CD4-positive, alpha-beta T cell treated with Interferon gamma for 1 hour (primary cell): ENCODE measurements at regions not wholly inside any gene's neighbourhood (a gene's known extent, or its start where the extent isn't known, plus 50 kb on each side); places are given as distances from the start of the nearest gene placed in this dataset.

Experiments used
- DNase-seq: peaks from one replicate; pipeline ENCODE4 v3.0.0-alpha.2; 2020

DNA sequence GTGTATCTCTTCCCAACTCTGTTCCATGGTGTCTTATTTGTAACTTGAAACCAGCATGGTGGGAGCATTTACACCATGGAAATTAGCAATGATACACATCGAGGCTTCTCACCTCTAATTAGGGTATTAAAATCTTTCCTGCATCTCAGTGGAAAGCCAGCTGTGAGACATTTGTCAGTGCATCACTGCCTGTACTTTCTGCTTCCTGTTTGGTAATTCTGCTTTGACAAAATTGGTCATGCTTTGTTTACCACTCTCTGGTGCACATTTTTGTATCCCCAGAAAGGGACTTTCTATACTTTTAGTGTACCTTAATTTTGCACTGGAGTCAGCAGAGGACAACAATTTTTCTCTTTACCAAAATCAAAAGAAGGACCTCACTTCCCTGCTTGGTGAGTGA, 402.1 kb downstream of the PDCD6IP start:
- no peak for DNase-seq

- DNase-seq = no peak
Measured at GRCh38 chr3:34202975-34203374, 404.5 kb downstream of the PDCD6IP start.

- no peak for DNase-seq
Measured at GRCh38 chr3:34203386-34203785, 405.0 kb downstream of the PDCD6IP start.

- no peak for DNase-seq
Measured at GRCh38 chr3:34207002-34207401, 408.6 kb downstream of the PDCD6IP start.

- no peak for DNase-seq
Measured at GRCh38 chr3:34207806-34208205, 409.4 kb downstream of the PDCD6IP start.

DNA sequence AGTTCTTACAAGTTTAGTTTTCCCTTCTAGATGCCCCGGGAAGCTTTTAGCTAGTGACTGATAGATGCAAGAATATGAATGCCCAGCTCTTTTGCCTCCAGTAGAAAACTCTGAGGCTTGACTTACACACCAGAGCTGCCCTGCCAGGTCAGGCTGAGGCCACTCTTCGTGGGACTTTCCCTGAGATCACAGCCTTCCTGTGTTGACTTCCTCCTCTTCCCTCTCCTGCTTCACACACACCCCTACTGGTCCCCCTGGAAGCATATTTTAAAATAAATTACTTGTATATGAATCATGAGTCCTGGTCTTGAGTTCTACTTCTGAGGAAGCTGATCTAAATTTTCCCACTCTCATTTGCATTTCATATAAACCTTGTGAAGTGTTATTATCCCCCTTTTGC, 413.7 kb downstream of the PDCD6IP start:
- DNase-seq = no peak

GRCh38 chr3:34212656-34213055, 414.2 kb downstream of the PDCD6IP start:
- DNase-seq = no peak

DNA sequence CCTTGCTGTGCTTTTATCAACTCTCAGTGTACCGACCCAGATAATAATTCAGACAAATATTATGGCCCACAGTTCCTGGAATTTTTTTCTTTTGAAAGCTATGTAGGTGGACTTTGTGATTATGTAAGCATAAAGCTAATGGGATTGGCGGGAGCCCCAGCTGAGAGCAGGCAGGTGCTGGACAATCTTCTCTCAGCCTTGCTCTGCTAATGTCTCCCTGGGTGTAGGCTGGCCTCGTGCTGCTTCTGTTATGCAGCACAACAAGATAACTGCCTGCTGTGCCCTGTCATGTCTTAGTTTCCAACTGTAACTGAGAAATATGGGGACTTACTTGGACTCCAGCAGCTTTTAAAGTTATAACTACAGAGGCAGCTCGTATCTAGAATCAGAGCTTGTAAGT, 415.0 kb downstream of the PDCD6IP start:
- no peak for DNase-seq

GRCh38 chr3:34216711-34217335, 418.4 kb downstream of the PDCD6IP start:
- DNase-seq = no peak

DNA sequence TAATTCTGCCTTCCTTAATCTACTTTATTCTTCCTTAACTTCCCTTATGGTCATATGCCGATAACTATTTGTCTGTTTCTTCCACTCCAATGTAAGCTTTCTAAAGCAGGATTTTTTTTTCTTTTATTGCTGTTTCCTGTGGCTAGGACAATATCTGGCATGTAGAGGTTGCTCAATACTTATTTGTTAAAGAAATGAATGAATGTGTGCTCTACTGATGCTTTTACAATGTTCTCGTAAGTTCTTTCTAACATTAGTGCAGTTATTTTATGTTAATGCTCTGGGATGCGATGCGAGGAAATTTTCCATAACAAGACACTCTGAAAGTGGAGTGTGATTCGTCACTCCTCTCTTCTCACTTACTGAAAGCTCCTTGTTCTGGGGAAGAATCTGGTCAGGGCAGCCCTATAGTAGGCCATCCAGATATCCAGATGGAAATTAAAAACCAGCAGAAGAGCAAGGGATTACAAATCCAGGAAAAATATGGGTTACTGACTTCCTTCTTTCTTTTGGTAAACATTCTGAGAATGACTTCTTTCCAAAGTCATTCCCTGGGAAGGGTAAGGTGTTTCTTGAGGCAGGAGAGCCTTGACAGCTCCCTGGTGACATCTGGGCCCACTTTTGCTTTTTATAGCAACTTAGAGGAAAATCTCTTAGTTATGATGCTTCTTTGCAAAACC, 420.4 kb downstream of the PDCD6IP start:
- no peak for DNase-seq

- no peak for DNase-seq
Measured at GRCh38 chr3:34219556-34219955, 421.1 kb downstream of the PDCD6IP start.

GRCh38 chr3:34225821-34226366, 427.5 kb downstream of the PDCD6IP start:
- no peak for DNase-seq

DNA sequence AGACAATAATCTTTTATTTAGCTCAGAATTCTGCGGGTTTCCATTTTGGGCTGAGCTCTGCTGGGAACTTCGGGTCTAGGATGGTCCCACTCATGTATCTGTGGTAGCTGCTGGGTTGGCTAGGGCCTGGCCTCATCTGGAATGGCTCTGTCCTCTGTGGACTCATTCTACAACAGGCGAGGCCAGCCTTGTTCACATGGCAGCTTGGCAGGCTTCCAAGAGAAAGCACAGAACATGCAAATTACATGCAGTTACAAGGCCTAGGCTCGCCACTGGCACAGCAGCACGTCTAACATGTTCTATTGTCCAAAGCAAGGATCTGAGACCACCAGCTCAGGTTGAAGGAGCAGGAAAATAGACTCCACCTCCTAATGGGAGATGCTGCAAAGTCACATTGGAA, 431.4 kb downstream of the PDCD6IP start:
- no peak for DNase-seq

- no peak for DNase-seq
Measured at GRCh38 chr3:34235096-34235495, 436.7 kb downstream of the PDCD6IP start.

DNA sequence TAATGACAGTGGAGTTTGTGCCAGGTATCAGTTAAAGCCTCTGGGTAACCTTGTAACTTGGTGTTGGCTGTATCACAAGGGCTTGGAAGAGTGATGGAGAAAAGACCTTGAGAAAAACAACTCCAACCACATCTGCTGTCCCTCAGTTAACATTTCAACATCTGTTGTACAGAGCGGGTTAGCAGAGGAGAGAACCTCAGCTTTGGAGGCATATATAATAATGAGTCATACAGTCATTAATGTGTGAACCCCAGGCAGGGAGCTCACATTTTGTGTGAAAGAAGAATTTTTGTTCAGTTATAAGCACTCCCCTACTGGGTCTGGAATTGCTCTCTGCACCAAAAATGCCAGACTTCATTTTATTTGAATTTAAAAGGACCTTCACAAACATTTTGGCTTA, 439.5 kb downstream of the PDCD6IP start:
- no peak for DNase-seq

DNA sequence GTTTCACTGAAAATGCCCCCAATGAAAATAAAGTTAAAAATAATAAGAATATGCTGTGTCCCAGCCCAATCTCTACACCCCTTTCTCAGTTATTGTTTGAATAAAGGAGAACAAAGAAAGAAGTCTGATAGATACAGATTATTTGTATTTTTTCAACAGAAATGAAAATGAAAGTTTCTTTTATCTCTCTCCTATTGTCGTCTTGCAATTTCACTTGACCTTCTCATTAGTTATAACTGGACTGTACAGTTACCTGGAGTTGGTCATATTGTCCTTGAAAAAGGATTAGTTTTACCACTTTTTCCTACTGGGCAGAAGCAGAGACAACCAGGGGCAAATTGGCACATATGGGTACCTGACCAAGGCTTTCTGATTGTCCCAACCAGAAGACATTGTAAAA, 440.0 kb downstream of the PDCD6IP start:
- no peak for DNase-seq

GRCh38 chr3:34239287-34239686, 440.9 kb downstream of the PDCD6IP start:
- DNase-seq = no peak

DNA sequence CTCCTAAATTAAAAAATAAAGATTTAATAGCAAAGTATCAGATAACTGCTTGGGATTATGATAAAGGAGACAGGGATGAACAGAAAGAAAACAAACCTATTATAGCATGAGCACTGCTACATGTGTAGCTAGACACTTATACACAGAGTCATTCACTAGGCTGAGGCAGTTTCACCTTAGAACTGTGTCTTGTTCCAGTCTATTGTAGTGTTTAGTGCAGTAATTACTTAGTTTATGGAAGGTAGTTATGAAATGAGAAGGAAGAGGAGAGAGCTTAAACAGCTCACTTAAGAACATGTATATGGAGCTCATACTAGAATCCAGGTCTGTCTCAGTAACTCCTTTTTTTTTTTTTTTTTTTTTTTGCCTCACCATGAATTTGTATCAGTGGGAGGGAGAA, 441.4 kb downstream of the PDCD6IP start:
- DNase-seq = no peak

DNA sequence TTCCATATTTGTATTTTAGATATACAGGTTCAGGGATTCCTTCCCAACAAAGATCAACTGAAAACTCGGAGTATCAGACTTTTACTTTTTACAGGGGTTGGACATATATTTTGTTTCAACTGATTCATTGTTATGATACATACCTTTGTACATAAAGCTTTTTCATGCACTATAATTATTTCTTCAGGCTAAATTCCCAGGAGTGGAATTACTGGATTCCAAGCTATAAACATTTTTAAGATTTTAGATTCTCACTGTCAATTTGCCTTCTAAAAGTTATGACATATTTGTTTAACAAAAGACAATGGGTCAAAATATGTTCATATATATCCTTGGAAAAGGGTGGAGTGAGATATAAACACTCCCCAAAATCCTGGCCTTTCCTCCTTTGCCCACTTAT, 449.0 kb downstream of the PDCD6IP start:
- DNase-seq = no peak

GRCh38 chr3:34248352-34248751, 449.9 kb downstream of the PDCD6IP start:
- DNase-seq = no peak

- no peak for DNase-seq
Measured at GRCh38 chr3:34254285-34254684, 455.9 kb downstream of the PDCD6IP start.

DNA sequence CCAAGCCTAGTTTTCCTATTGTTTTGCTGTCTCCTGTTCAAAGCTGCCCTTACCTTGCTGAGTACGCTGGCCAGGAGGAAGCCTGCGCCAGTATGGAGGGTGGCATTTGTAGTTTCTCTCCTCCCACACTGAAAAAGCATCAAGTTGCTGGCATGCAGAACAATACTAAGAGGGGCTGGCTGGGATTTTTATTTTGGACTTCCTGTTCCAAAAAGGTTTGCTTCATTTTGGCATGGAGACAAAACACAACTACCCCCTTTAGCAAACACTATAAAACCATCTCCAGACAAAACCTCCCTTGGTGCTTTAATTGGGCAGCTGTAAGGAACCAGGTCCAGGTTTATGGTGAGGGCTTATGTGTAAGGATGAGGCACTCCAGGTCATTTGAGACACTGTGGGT, 457.6 kb downstream of the PDCD6IP start:
- no peak for DNase-seq

DNA sequence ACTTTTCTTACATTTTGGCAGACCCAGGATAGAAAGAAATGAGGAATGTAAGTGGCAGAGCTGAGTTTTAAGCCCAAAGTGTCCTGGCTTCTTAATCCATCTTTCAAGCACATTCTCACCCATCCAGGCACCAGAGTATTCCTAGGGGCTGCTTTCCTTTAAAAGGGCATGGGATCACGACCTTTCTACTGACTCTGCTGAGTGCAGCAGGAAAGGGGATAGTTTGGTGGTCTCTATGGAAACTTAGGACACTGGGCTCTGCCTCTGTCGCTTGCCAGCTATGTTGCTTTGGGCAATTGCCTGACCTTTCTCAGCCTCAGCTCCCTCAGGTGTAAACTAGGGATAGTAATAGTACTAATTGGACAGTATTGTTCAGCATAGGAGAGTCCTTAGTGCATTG, 458.4 kb downstream of the PDCD6IP start:
- DNase-seq = no peak

DNA sequence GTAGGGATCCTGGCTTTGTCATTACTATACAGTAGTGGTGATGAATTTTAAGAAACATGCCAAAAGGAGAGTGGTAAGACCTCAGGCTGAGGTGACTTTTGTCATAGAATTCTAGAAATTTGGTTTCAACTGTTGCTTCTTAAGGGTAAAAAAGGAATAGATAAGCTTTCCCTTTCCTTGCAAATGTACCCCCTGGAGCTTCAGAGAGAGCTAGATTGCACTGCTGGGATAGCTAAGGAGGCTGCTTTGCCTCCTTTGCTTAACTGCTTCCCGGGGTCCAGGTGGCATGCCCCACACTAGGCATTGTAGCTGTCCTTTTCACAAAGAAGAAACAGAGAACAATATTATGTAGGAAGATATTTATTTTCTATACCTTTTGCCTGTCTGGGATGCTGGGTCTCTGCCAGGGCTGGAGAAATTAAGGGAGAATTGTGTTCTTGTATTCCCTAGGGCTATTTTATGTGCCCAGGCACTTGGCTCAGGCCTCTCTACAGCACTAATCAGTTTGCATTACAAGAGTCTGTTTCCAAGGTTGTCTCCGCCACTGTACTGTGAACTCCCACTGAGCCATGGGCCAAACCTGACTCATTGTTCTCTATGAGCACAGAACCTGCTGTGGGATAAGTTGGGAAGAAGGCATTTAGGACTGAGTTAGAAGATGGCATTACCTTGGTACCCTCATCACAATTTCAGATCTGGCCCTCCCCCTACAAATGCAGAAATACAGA, 460.0 kb downstream of the PDCD6IP start:
- DNase-seq = no peak
